ENCODE measurements at regions not wholly inside any gene's neighbourhood (a gene's known extent, or its start where the extent isn't known, plus 50 kb on each side); places are given as distances from the start of the nearest gene placed in this dataset.

DNA sequence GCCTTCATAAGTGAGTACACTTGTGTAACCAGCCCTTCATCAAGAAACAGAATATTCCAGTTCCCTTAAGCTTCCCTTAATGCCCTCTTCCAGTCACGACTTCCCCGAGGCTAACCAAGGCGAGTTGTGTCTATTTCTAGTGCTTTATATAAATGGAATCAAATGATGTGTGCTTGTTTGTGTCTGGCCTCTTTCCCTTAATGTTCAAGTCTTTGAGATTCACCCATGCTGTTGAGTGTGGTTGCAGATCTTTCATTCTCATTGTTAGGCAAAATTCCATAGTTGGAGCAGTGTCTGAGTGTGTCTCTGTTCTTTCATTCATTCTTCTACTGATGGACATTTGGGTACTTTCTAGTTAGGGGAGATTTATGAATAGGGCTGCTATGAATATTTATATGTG is 135.0 kb downstream of the CEBPB start:
- H3K9me3 ChIP-seq (ENCODE audit: control insufficient read depth in 2 of 3, insufficient read depth in 1 of 3, low read length in 3 of 3) = no peaks in the 10 kb centered on the region
- H3K4me3 ChIP-seq (ENCODE audit: low read length in 3 of 3) = no peak overlapping the region
- H3K36me3 ChIP-seq (ENCODE audit: control insufficient read depth in 2 of 3, insufficient read depth in 3 of 3, low read length in 3 of 3) = no peaks in the 10 kb centered on the region
- H3K9ac ChIP-seq (ENCODE audit: low read length in 3 of 3) = no peak overlapping the region
- FAIRE-seq (no peak), DNase-seq (no peak)
- TF ChIP-seq, protein P1, sequence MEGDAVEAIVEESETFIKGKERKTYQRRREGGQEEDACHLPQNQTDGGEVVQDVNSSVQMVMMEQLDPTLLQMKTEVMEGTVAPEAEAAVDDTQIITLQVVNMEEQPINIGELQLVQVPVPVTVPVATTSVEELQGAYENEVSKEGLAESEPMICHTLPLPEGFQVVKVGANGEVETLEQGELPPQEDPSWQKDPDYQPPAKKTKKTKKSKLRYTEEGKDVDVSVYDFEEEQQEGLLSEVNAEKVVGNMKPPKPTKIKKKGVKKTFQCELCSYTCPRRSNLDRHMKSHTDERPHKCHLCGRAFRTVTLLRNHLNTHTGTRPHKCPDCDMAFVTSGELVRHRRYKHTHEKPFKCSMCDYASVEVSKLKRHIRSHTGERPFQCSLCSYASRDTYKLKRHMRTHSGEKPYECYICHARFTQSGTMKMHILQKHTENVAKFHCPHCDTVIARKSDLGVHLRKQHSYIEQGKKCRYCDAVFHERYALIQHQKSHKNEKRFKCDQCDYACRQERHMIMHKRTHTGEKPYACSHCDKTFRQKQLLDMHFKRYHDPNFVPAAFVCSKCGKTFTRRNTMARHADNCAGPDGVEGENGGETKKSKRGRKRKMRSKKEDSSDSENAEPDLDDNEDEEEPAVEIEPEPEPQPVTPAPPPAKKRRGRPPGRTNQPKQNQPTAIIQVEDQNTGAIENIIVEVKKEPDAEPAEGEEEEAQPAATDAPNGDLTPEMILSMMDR (IDR thresholded peaks at IDR 0.05; ENCODE audit: borderline replicate concordance, extremely low read depth, insufficient read depth) = no peak
- intact Hi-C loops (cut with DNase I) = no loop called here
- peaks cover 0 to 2% (median 0%) of the 10 kb centered on the region in 3 donors for H3K4me1 ChIP-seq (ENCODE audit: control insufficient read depth in 2 of 3, insufficient read depth in 2 of 3, low read depth in 1 of 3, low read length in 3 of 3)
- no peak overlapping the region for H3K27ac ChIP-seq (ENCODE audit: low read depth in 2 of 2, low read length in 2 of 2)
- H3K27me3 ChIP-seq (ENCODE audit: control insufficient read depth, insufficient read depth, low read length) = no peaks in the 10 kb centered on the region

DNA sequence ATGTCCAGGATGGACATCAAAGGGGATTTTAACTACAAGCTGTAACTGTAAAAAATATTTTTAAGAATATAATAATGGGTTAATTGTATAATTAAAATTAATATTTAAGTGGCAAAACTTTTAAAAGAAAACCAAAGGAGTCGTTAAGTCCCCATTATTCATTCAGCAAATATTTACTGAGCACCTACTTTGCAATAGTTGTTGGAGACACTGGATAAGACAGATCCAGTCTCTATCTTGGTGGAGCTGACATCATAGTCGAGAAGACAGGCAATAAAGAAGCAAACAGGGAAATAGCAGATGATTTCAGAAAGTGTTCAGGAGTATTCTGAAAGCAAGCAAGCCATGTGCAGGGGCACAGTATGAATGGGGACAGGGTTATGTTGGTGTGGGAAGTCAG is 137.0 kb downstream of the CEBPB start:
- DNase-seq = no peak
- TF ChIP-seq, protein P1 (IDR thresholded peaks at IDR 0.05; ENCODE audit: borderline replicate concordance, extremely low read depth, insufficient read depth) = no peak

DNA sequence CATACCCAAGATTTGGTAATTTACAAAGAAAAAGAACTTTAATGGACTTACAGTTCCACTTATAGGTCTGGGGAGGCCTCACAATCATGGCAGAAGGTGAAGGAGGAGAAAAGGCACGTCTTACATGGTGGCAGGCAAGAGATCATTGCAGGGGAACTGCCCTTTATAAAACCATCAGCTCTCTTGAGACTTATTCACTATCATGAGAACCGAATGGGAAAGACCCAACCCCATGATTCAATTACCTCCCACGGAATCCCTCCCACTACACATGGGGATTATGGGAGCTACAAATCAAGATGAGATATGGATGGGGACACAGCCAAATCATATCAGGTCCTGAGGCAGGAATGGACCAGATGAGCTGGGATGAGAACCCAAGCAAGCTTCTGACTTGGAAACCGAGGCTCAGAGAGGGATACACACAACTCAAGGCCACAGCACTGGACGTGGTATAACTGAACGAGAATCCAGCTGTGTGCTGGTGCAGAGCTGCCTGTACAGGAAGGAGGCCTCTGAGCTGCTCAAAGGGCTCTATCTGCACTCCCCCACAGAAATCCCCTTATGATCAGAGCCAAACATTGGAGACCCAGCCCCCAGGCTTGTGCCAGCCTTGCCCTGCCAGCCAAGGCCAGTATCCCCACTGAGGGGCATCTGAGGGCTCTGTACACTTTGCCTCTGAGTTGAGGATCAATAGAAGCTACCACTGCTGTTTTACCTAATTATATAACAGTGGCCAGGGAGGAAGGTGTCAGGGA is 137.8 kb downstream of the CEBPB start:
- FAIRE-seq (no peak), DNase-seq (no peak)
- H3K4me1 ChIP-seq (ENCODE audit: control insufficient read depth in 2 of 3, insufficient read depth in 2 of 3, low read depth in 1 of 3, low read length in 3 of 3) = no peaks in the 10 kb centered on the region
- intact Hi-C loops (cut with DNase I) = no loop called here
- no peaks in the 10 kb centered on the region for H3K27me3 ChIP-seq (ENCODE audit: control insufficient read depth, insufficient read depth, low read length)
- no peak overlapping the region for H3K9ac ChIP-seq (ENCODE audit: low read length in 3 of 3)
- H3K27ac ChIP-seq (ENCODE audit: low read depth in 2 of 2, low read length in 2 of 2) = no peak overlapping the region
- H3K36me3 ChIP-seq (ENCODE audit: control insufficient read depth in 2 of 3, insufficient read depth in 3 of 3, low read length in 3 of 3) = no peaks in the 10 kb centered on the region
- H3K9me3 ChIP-seq (ENCODE audit: control insufficient read depth in 2 of 3, insufficient read depth in 1 of 3, low read length in 3 of 3) = no peaks in the 10 kb centered on the region
- H3K4me3 ChIP-seq (ENCODE audit: low read length in 3 of 3) = no peak overlapping the region
- TF ChIP-seq, protein P1 (IDR thresholded peaks at IDR 0.05; ENCODE audit: borderline replicate concordance, extremely low read depth, insufficient read depth) = no peak

More for the DNA sequence above, 137.0 kb downstream of the CEBPB start:
- Histone ChIP-seq H3K9me3 (ENCODE audit: control insufficient read depth in 2 of 3, insufficient read depth in 1 of 3, low read length in 3 of 3) (no peaks in the 10 kb centered on the region), H3K27me3 (ENCODE audit: control insufficient read depth, insufficient read depth, low read length) (no peaks in the 10 kb centered on the region), H3K4me1 (ENCODE audit: control insufficient read depth in 2 of 3, insufficient read depth in 2 of 3, low read depth in 1 of 3, low read length in 3 of 3) (no peaks in the 10 kb centered on the region), H3K27ac (ENCODE audit: low read depth in 2 of 2, low read length in 2 of 2) (no peak overlapping the region), H3K9ac (ENCODE audit: low read length in 3 of 3) (no peak overlapping the region), H3K36me3 (ENCODE audit: control insufficient read depth in 2 of 3, insufficient read depth in 3 of 3, low read length in 3 of 3) (no peaks in the 10 kb centered on the region), H3K4me3 (ENCODE audit: low read length in 3 of 3) (no peak overlapping the region)
- no peak for FAIRE-seq
- intact Hi-C loops (cut with DNase I) = no loop called here

Measured in kidney (tissue), 13 donors.